Endodermal cell (in vitro differentiated cells): ENCODE measurements at regions not wholly inside any gene's neighbourhood (a gene's known extent, or its start where the extent isn't known, plus 50 kb on each side); places are given as distances from the start of the nearest gene placed in this dataset.

Source experiments
- DNase-seq: peaks from one replicate; pipeline ENCODE4 v3.0.0-alpha.2; 2017
- H3K27ac ChIP-seq: 2 replicates; pipeline ENCODE4 v1.5.1; 2013; ENCODE audit warnings: mild to moderate bottlenecking, low read depth, low read length, moderate library complexity
- H3K27me3 ChIP-seq: 2 replicates; pipeline ENCODE4 v1.6.1; 2013; ENCODE audit warnings: mild to moderate bottlenecking, low read length, moderate library complexity; ENCODE audit not compliant: insufficient read depth, control insufficient read depth, poor library complexity, severe bottlenecking
- H3K36me3 ChIP-seq: 2 replicates; pipeline ENCODE4 v1.7.0; 2013; ENCODE audit warnings: mild to moderate bottlenecking, low read length, moderate library complexity; ENCODE audit not compliant: control insufficient read depth, insufficient read depth
- H3K4me1 ChIP-seq: one replicate; pipeline ENCODE4 v1.7.0; 2013; ENCODE audit warnings: low read length; ENCODE audit not compliant: control insufficient read depth, insufficient read depth
- H3K4me3 ChIP-seq: 2 replicates; pipeline ENCODE4 v1.5.1; 2013; ENCODE audit warnings: mild to moderate bottlenecking, low read length, moderate library complexity
- H3K9ac ChIP-seq: 2 replicates; pipeline ENCODE4 v1.6.1; 2013; ENCODE audit warnings: mild to moderate bottlenecking, low read length, moderate library complexity; ENCODE audit not compliant: poor library complexity, severe bottlenecking; ENCODE audit errors: extremely low read depth
- H3K9me3 ChIP-seq: 2 replicates; pipeline ENCODE4 v1.6.1; 2013; ENCODE audit warnings: mild to moderate bottlenecking, low read length, moderate library complexity; ENCODE audit not compliant: control insufficient read depth
- H3K27ac Mint-ChIP-seq: 2 replicates; pipeline ENCODE4 v1.8.0; 2020; ENCODE audit warnings: mixed read lengths
- H3K27me3 Mint-ChIP-seq: 2 replicates; pipeline ENCODE4 v1.8.0; 2021; ENCODE audit warnings: mild to moderate bottlenecking, mixed read lengths; ENCODE audit not compliant: insufficient read depth
- H3K36me3 Mint-ChIP-seq: 2 replicates; pipeline ENCODE4 v1.8.0; 2020; ENCODE audit warnings: low read depth, mixed read lengths
- H3K4me1 Mint-ChIP-seq: 2 replicates; pipeline ENCODE4 v1.8.0; 2020; ENCODE audit warnings: mixed read lengths
- H3K4me3 Mint-ChIP-seq: 2 replicates; pipeline ENCODE4 v1.8.0; 2020; ENCODE audit warnings: mild to moderate bottlenecking, moderate library complexity, mixed read lengths
- H3K9me3 Mint-ChIP-seq: 2 replicates; pipeline ENCODE4 v1.8.0; 2020; ENCODE audit warnings: mild to moderate bottlenecking, mixed read lengths
- WGBS, 2 experiments: methylation state at CpG; one replicate each; pipeline versions ENCODE4 v1.1.5 to v1.1.7; 2013; ENCODE audit warnings: missing lambda C conversion rate in 2 of 2, mixed read lengths in 1 of 2; ENCODE audit not compliant: insufficient coverage in 1 of 2, insufficient read length in 1 of 2; 5-methylcytosine and 5-hydroxymethylcytosine counted together
- TF ChIP-seq, protein P1 (sequence below): fragments of 200-600 bp; sonication (generic); conservative IDR thresholded peaks from 2 replicates; pipeline ENCODE4 v1.5.0; 2021; ENCODE audit warnings: antibody characterized with exemption, mild to moderate bottlenecking

DNA sequence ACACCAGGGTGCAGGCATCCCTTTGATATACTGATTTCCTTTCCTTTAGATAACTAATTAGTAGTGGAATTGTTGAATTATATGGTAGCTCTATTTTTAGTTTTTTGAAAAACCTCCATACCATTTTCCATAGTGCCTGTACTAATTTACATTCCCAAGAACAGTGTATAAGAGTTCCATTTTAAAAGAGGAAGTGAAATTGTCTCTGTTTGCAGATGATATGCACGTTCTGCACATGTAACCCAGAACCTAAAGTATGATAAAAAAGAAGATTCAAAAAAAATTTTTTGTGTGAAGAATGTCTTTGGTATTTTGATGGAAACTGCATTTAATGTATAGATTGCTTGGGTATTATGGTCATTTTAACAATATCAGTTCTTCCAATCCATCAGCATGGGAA lies 424.0 kb upstream of the CCNH start:
- Mint-ChIP-seq H3K4me3 (no peak overlapping the region), H3K27ac (no peak overlapping the region), H3K9me3 (peaks cover 33% of the 10 kb centered on the region)

DNA sequence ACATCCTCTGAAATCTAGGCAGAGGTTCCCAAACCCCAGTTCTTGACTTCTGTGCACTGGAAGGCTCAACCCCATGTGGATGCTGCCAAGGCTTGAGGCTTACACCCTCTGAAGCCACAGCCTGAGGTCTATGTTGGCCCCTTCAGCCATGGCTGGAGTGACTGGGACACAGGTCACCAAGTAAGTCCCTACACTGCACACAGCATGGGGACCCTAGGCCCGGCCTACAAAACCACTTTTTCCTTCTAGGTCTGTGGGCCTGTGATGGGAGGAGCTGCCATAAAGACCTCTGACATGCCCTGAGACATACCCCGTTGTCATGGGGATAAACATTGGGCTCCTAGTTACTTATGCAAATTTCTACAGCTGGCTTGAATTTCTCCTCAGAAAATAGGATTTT lies 418.8 kb upstream of the CCNH start:
- no peaks in the 10 kb centered on the region for H3K4me1 Mint-ChIP-seq
- WGBS, 2 experiments = 89 to 100% methylated on average over 1 to 2 of the region's 2 CpGs
- no peak overlapping the region for H3K9ac ChIP-seq
- no peak overlapping the region for H3K4me3 ChIP-seq
- no peak overlapping the region for H3K4me3 Mint-ChIP-seq
- H3K27ac Mint-ChIP-seq = no peak overlapping the region
- no peak for DNase-seq
- H3K9me3 Mint-ChIP-seq = peaks cover 27% of the 10 kb centered on the region
- no peaks in the 10 kb centered on the region for H3K36me3 ChIP-seq
- no peaks in the 10 kb centered on the region for H3K27me3 ChIP-seq
- TF ChIP-seq, protein P1, sequence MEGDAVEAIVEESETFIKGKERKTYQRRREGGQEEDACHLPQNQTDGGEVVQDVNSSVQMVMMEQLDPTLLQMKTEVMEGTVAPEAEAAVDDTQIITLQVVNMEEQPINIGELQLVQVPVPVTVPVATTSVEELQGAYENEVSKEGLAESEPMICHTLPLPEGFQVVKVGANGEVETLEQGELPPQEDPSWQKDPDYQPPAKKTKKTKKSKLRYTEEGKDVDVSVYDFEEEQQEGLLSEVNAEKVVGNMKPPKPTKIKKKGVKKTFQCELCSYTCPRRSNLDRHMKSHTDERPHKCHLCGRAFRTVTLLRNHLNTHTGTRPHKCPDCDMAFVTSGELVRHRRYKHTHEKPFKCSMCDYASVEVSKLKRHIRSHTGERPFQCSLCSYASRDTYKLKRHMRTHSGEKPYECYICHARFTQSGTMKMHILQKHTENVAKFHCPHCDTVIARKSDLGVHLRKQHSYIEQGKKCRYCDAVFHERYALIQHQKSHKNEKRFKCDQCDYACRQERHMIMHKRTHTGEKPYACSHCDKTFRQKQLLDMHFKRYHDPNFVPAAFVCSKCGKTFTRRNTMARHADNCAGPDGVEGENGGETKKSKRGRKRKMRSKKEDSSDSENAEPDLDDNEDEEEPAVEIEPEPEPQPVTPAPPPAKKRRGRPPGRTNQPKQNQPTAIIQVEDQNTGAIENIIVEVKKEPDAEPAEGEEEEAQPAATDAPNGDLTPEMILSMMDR = no peak
- H3K27me3 Mint-ChIP-seq = no peaks in the 10 kb centered on the region
- peaks cover 8% of the 10 kb centered on the region for H3K9me3 ChIP-seq
- no peaks in the 10 kb centered on the region for H3K4me1 ChIP-seq
- no peaks in the 10 kb centered on the region for H3K36me3 Mint-ChIP-seq
- no peak overlapping the region for H3K27ac ChIP-seq

More for the DNA sequence above, 424.0 kb upstream of the CCNH start:
- Histone ChIP-seq H3K4me3 (no peak overlapping the region), H3K9ac (no peak overlapping the region), H3K4me1 (no peaks in the 10 kb centered on the region), H3K27me3 (no peaks in the 10 kb centered on the region), H3K9me3 (peaks cover 13% of the 10 kb centered on the region), H3K27ac (no peak overlapping the region), H3K36me3 (no peaks in the 10 kb centered on the region)
- Mint-ChIP-seq H3K27me3 (no peaks in the 10 kb centered on the region), H3K36me3 (peaks cover 2% of the 10 kb centered on the region), H3K4me1 (no peaks in the 10 kb centered on the region)
- no peak for DNase-seq
- TF ChIP-seq, protein P1 = no peak
- WGBS, 2 experiments = 91 to 100% methylated on average over 1 of the region's 1 CpG

DNA sequence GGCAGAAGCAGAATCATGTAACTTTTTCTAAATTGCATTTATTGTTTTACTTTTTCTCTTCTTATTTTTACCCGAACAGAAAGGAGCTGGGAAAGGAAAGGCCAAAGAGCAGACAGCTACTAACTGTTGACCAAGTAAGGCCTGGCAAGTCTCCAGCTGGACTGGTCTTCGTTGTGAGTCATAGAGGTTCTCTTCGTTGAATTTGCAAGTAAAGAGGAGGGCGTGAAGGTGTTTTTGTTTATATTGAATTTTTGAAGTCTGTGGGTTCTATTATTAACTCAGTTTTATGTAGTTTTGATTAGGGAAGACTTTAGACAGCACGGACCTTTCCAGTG lies 416.5 kb upstream of the CCNH start:
- H3K27me3 Mint-ChIP-seq = no peaks in the 10 kb centered on the region
- Histone ChIP-seq H3K27ac (no peak overlapping the region), H3K4me3 (no peak overlapping the region), H3K27me3 (no peaks in the 10 kb centered on the region), H3K4me1 (no peaks in the 10 kb centered on the region), H3K36me3 (no peaks in the 10 kb centered on the region), H3K9ac (no peak overlapping the region), H3K9me3 (peaks cover 8% of the 10 kb centered on the region)
- H3K4me1 Mint-ChIP-seq = peaks cover 2% of the 10 kb centered on the region
- H3K27ac Mint-ChIP-seq = no peak overlapping the region
- H3K9me3 Mint-ChIP-seq = peaks cover 27% of the 10 kb centered on the region
- TF ChIP-seq, protein P1 = no peak
- no peak for DNase-seq
- 90 to 100% methylated on average over 1 to 5 of the region's 5 CpGs for WGBS, 2 experiments
- no peaks in the 10 kb centered on the region for H3K36me3 Mint-ChIP-seq
- H3K4me3 Mint-ChIP-seq = no peak overlapping the region
